Lower leg skin (tissue), 3 donors: ENCODE measurements at regions not wholly inside any gene's neighbourhood (a gene's known extent, or its start where the extent isn't known, plus 50 kb on each side); places are given as distances from the start of the nearest gene placed in this dataset.

ENCODE experiments used
- CTCF ChIP-seq, 3 donors: fragments of 450-650 bp; IDR thresholded peaks; one replicate each; pipeline ENCODE4 v1.5.1; 2016; ENCODE audit warnings: antibody characterized with exemption in 3 of 3, mild to moderate bottlenecking in 3 of 3, moderate library complexity in 2 of 3
- POLR2A ChIP-seq, 2 donors: fragments of 450-650 bp; IDR thresholded peaks; one replicate each; pipeline ENCODE4 v1.6.1; 2016 to 2017; ENCODE audit warnings: antibody characterized with exemption in 2 of 2, mild to moderate bottlenecking in 1 of 2, moderate library complexity in 1 of 2

- no peak for TF ChIP-seq CTCF (IDR thresholded peaks at IDR 0.05)
- no peak for TF ChIP-seq POLR2A (IDR thresholded peaks at IDR 0.05)
Observed at GRCh38 chr14:97850886-97851285, 1053.7 kb downstream of the VRK1 start.
